ENCODE measurements at regions not wholly inside any gene's neighbourhood (a gene's known extent, or its start where the extent isn't known, plus 50 kb on each side); places are given as distances from the start of the nearest gene placed in this dataset.

GRCh38 chr6:66555082-66555481, 848.1 kb upstream of the EYS start (continued):
- TF ChIP-seq CHD7 (IDR thresholded peaks at IDR 0.05; ENCODE audit: insufficient replicate concordance, low read length), result no peak
- TF ChIP-seq EP300 (IDR thresholded peaks at IDR 0.05; ENCODE audit: borderline replicate concordance in 1 of 2, low read depth in 2 of 2, low read length in 2 of 2), result no peak
- TF ChIP-seq GTF2F1 (IDR thresholded peaks at IDR 0.05; ENCODE audit: borderline replicate concordance, low read depth, low read length), result no peak
- TF ChIP-seq CBX5 (IDR thresholded peaks at IDR 0.05; ENCODE audit: low read depth, low read length), result no peak

Measured in H1 (cell line).